Endothelial cell (in vitro differentiated cells): ENCODE measurements at regions not wholly inside any gene's neighbourhood (a gene's known extent, or its start where the extent isn't known, plus 50 kb on each side); places are given as distances from the start of the nearest gene placed in this dataset.

Experiments used
- DNase-seq: peaks from one replicate; pipeline ENCODE4 v3.0.0; 2021; ENCODE audit warnings: low spot score
- H3K27ac Mint-ChIP-seq: one replicate; pipeline ENCODE4 v1.8.0; 2021; ENCODE audit warnings: mixed read lengths, inconsistent platforms; ENCODE audit not compliant: unreplicated experiment
- H3K27me3 Mint-ChIP-seq: one replicate; pipeline ENCODE4 v1.8.0; 2021; ENCODE audit warnings: mild to moderate bottlenecking, moderate library complexity, mixed read lengths, inconsistent platforms; ENCODE audit not compliant: unreplicated experiment
- H3K36me3 Mint-ChIP-seq: one replicate; pipeline ENCODE4 v1.8.0; 2021; ENCODE audit warnings: mild to moderate bottlenecking, low read depth, mixed read lengths, inconsistent platforms; ENCODE audit not compliant: unreplicated experiment
- H3K4me1 Mint-ChIP-seq: one replicate; pipeline ENCODE4 v1.8.0; 2021; ENCODE audit warnings: mild to moderate bottlenecking, mixed read lengths, inconsistent platforms; ENCODE audit not compliant: unreplicated experiment
- H3K4me3 Mint-ChIP-seq: one replicate; pipeline ENCODE4 v1.8.0; 2021; ENCODE audit warnings: mild to moderate bottlenecking, mixed read lengths, inconsistent platforms; ENCODE audit not compliant: unreplicated experiment
- H3K9me3 Mint-ChIP-seq: one replicate; pipeline ENCODE4 v1.8.0; 2021; ENCODE audit warnings: mixed read lengths, inconsistent platforms; ENCODE audit not compliant: unreplicated experiment
- CTCF ChIP-seq: fragments of 200-600 bp; sonication (generic); IDR thresholded peaks from one replicate; pipeline ENCODE4 v1.5.0; 2021; ENCODE audit warnings: antibody characterized with exemption; ENCODE audit not compliant: unreplicated experiment

DNA sequence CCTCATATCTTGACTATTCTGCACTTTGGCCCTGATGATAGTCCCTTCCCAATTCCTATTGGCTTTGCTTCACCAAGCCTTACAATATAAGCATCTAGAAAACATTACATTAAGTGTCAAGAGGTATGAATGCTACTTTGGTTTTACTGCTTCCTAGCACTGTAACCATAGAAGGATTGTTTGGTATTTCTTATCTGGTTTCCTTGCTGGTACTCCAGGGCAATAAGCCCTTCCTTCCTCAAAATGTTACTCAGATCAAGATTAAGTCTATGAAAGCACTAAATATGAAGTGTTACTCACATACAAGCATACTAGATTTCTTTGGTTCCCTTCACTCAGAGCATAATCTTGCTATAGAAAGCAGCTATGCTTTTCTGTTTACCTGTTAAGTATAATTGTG is 492.5 kb downstream of the ETV1 start:
- Mint-ChIP-seq H3K27ac (no peak overlapping the region), H3K4me1 (no peaks in the 10 kb centered on the region), H3K36me3 (no peaks in the 10 kb centered on the region), H3K4me3 (no peak overlapping the region), H3K27me3 (no peaks in the 10 kb centered on the region), H3K9me3 (no peaks in the 10 kb centered on the region)
- TF ChIP-seq CTCF: no peak
- no peak for DNase-seq

GRCh38 chr7:13508586-13508985 is 480.9 kb downstream of the ETV1 start:
- Mint-ChIP-seq H3K4me1 (no peaks in the 10 kb centered on the region), H3K9me3 (no peaks in the 10 kb centered on the region), H3K36me3 (no peaks in the 10 kb centered on the region), H3K27ac (no peak overlapping the region), H3K27me3 (peaks cover 3% of the 10 kb centered on the region), H3K4me3 (no peak overlapping the region)
- no peak for DNase-seq
- no peak for TF ChIP-seq CTCF

DNA sequence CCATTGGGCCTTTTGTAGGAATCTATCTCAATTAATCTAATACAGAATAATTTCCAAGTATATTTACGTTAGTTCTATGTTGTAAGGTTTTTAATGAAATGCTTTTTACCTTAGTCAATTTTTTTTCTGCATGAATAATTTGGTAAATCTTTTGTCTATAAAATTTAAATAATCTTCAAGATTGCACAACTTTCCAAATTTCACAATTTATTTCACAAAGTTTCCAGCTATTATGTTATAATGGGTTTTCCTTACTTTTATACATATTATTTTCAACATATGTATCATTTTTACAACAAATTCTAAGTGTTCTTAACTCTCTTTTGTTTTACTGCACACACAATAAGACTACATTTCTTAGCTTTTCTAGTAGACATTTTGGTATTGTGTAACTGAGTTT is 470.7 kb downstream of the ETV1 start:
- Mint-ChIP-seq H3K27ac (no peak overlapping the region), H3K27me3 (peaks cover 2% of the 10 kb centered on the region), H3K4me3 (no peak overlapping the region), H3K9me3 (no peaks in the 10 kb centered on the region), H3K36me3 (no peaks in the 10 kb centered on the region), H3K4me1 (no peaks in the 10 kb centered on the region)
- TF ChIP-seq CTCF: no peak
- no peak for DNase-seq

- no peaks in the 10 kb centered on the region for H3K36me3 Mint-ChIP-seq
- no peak overlapping the region for H3K4me3 Mint-ChIP-seq
- H3K27me3 Mint-ChIP-seq: no peaks in the 10 kb centered on the region
- H3K27ac Mint-ChIP-seq: no peak overlapping the region
- H3K4me1 Mint-ChIP-seq: no peaks in the 10 kb centered on the region
- no peaks in the 10 kb centered on the region for H3K9me3 Mint-ChIP-seq
- TF ChIP-seq CTCF: no peak
- no peak for DNase-seq
Measured at GRCh38 chr7:13524076-13524475, 465.4 kb downstream of the ETV1 start.

GRCh38 chr7:13532028-13532753 is 457.3 kb downstream of the ETV1 start:
- no peaks in the 10 kb centered on the region for H3K36me3 Mint-ChIP-seq
- H3K9me3 Mint-ChIP-seq: no peaks in the 10 kb centered on the region
- no peak overlapping the region for H3K4me3 Mint-ChIP-seq

More at GRCh38 chr7:13532028-13532753, 457.3 kb downstream of the ETV1 start:
- Mint-ChIP-seq H3K27me3 (no peaks in the 10 kb centered on the region), H3K27ac (no peak overlapping the region), H3K4me1 (peaks cover 3% of the 10 kb centered on the region)
- DNase-seq: no peak
- TF ChIP-seq CTCF: no peak
